ENCODE measurements at regions not wholly inside any gene's neighbourhood (a gene's known extent, or its start where the extent isn't known, plus 50 kb on each side); places are given as distances from the start of the nearest gene placed in this dataset.

DNA sequence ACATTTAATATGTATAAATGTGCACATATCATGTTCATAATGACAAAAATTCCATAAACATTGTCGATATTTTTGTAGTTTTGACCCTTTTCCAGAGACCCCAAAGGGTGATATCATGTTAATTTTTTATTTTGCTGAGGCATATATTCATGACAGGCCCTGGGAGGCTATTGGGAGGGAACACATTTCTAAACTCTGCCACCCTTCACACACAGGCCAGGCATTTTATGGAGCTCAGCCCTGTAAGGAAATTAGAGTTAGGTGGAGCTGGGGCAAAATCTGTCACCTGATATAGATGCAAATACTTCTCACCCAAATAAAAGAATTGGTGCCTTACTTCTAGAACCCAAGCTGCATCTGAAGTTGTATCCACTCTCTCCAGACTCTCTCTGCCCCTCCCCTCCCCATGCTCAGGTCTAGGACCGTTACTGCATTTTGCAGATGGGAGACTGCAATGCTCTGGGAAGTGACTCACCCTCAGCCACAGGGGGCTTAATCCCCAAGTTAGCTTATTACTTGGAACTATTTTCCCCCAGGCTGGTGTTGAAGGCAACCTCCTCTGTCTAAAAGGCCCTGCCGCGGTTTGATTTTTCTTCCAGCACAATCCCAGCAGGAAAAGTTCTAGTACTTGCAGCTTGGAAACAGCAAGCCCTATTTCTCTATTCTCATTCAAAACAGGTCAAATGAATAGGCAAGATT is 238.9 kb downstream of the EMP1 start:
- TF ChIP-seq, protein P1, sequence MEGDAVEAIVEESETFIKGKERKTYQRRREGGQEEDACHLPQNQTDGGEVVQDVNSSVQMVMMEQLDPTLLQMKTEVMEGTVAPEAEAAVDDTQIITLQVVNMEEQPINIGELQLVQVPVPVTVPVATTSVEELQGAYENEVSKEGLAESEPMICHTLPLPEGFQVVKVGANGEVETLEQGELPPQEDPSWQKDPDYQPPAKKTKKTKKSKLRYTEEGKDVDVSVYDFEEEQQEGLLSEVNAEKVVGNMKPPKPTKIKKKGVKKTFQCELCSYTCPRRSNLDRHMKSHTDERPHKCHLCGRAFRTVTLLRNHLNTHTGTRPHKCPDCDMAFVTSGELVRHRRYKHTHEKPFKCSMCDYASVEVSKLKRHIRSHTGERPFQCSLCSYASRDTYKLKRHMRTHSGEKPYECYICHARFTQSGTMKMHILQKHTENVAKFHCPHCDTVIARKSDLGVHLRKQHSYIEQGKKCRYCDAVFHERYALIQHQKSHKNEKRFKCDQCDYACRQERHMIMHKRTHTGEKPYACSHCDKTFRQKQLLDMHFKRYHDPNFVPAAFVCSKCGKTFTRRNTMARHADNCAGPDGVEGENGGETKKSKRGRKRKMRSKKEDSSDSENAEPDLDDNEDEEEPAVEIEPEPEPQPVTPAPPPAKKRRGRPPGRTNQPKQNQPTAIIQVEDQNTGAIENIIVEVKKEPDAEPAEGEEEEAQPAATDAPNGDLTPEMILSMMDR (IDR thresholded peaks at IDR 0.05) = no peak

GRCh38 chr12:13433768-13434167 is 237.2 kb downstream of the EMP1 start:
- TF ChIP-seq, protein P1 (IDR thresholded peaks at IDR 0.05) = no peak

- TF ChIP-seq, protein P1 (IDR thresholded peaks at IDR 0.05) = no peak
Observed at GRCh38 chr12:13431041-13431440, 234.5 kb downstream of the EMP1 start.

- TF ChIP-seq, protein P1 (IDR thresholded peaks at IDR 0.05) = no peak
Observed at GRCh38 chr12:13428538-13429265, 232.2 kb downstream of the EMP1 start.

GRCh38 chr12:13425766-13426165 is 229.2 kb downstream of the EMP1 start:
- TF ChIP-seq, protein P1 (IDR thresholded peaks at IDR 0.05) = no peak

DNA sequence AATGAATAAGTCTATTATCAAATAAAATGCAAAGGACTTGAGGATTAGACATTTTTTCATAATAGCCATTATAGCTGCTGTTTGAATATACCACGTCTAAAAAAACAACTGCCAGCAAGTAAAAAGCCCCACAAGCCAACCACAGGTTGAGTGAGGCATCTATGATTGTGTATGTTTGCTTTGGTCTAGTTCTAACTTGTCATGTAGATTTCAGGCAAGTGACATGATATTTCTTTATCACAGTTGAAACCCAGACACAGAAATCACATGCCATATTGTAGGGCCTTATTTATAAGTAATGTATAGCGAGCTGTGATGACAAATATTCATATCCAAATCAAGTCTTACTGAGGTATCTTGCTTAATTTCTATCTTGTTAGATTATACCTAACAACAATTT is 225.8 kb downstream of the EMP1 start:
- TF ChIP-seq, protein P1 (IDR thresholded peaks at IDR 0.05) = no peak

GRCh38 chr12:13417516-13417915 is 221.0 kb downstream of the EMP1 start:
- TF ChIP-seq, protein P1 (IDR thresholded peaks at IDR 0.05) = no peak
